ENCODE measurements at regions not wholly inside any gene's neighbourhood (a gene's known extent, or its start where the extent isn't known, plus 50 kb on each side); places are given as distances from the start of the nearest gene placed in this dataset.
"Not testable (repeated sequence)": the region's sequence is repeated elsewhere in the genome, so short reads cannot be mapped to it uniquely, and the experiment has no call there.

GRCh38 chr15:66886241-66886675 is 179.1 kb upstream of the SMAD3 start:
- no peak for DNase-seq (ENCODE audit: low spot score)
- Mint-ChIP-seq H3K4me3 (ENCODE audit: low read depth) (no peak overlapping the region), H3K36me3 (ENCODE audit: low read depth) (no peaks in the 10 kb centered on the region), H3K4me1 (ENCODE audit: low read depth) (no peaks in the 10 kb centered on the region), H3K27ac (no peak overlapping the region), H3K9me3 (no peaks in the 10 kb centered on the region), H3K27me3 (ENCODE audit: low read depth) (peaks cover 2% of the 10 kb centered on the region)
- intact Hi-C loops (cut with micrococcal nuclease), result loop anchor here (10.0 kb wide), 1 partner anchor 59 kb away; no protein-coding TSS in a partner anchor

- Mint-ChIP-seq H3K4me3 (ENCODE audit: low read depth) (no peak overlapping the region), H3K9me3 (no peaks in the 10 kb centered on the region), H3K4me1 (ENCODE audit: low read depth) (no peaks in the 10 kb centered on the region), H3K27ac (no peak overlapping the region), H3K36me3 (ENCODE audit: low read depth) (no peaks in the 10 kb centered on the region), H3K27me3 (ENCODE audit: low read depth) (peaks cover 5% of the 10 kb centered on the region)
- intact Hi-C loops (cut with micrococcal nuclease), result loop anchor here (10.0 kb wide), 1 partner anchor 58 kb away; no protein-coding TSS in a partner anchor
- DNase-seq (ENCODE audit: low spot score), result no peak
Observed at GRCh38 chr15:66886686-66887273, 178.6 kb upstream of the SMAD3 start.

DNA sequence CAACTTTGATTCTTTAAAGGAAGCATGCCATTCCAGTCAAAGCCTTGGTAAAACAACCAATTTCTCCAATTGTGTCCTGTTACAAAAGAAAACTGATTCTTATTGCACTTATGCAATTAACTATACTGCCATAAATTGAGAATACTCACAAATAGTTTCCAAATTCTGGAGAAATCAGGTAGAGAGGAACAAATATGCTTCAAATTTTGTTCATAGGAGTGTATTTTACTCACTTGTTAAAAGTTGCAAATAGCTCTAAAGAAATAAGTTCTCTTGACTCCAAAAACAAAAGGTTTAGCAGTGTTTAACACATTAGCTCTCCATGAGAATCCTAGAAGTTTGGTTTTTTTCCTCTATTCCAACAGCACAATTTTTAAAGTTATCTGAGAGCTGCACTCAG is 176.1 kb upstream of the SMAD3 start:
- H3K27me3 Mint-ChIP-seq (ENCODE audit: low read depth), result peaks cover 13% of the 10 kb centered on the region
- not testable (repeated sequence) for H3K36me3 Mint-ChIP-seq (ENCODE audit: low read depth); H3K4me3 Mint-ChIP-seq (ENCODE audit: low read depth); H3K27ac Mint-ChIP-seq; H3K4me1 Mint-ChIP-seq (ENCODE audit: low read depth); DNase-seq (ENCODE audit: low spot score); H3K9me3 Mint-ChIP-seq
- intact Hi-C loops (cut with micrococcal nuclease), result loop anchor here (10.0 kb wide), 1 partner anchor 56 kb away; no protein-coding TSS in a partner anchor

- Mint-ChIP-seq H3K9me3 (no peaks in the 10 kb centered on the region), H3K36me3 (ENCODE audit: low read depth) (no peaks in the 10 kb centered on the region), H3K27me3 (ENCODE audit: low read depth) (peaks cover 16% of the 10 kb centered on the region), H3K4me3 (ENCODE audit: low read depth) (no peak overlapping the region), H3K4me1 (ENCODE audit: low read depth) (peaks cover 3% of the 10 kb centered on the region), H3K27ac (no peak overlapping the region)
- intact Hi-C loops (cut with micrococcal nuclease), result no loop called here
- DNase-seq (ENCODE audit: low spot score), result no peak
Observed at GRCh38 chr15:66891776-66892175, 173.6 kb upstream of the SMAD3 start.

DNA sequence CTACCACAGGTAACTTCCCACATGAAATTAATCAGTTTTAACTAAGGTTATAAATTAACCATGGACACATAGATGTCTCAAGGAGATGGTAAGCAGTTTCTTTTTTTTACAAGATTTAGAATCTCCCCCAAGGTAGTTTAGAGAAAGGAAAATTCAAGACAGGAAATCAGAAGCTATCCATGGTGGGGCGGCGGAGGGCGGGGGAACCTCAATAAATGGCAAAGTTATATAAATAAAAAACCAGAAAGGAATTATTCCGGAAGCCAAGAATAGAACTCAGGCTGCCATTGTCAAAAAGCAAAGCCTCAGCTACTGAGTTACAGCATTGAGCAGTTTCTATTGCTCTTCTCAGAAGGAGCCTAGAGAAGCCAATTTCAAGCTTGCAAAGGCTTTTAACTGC is 172.1 kb upstream of the SMAD3 start:
- H3K36me3 Mint-ChIP-seq (ENCODE audit: low read depth), result no peaks in the 10 kb centered on the region
- H3K4me1 Mint-ChIP-seq (ENCODE audit: low read depth), result peaks cover 3% of the 10 kb centered on the region
- intact Hi-C loops (cut with micrococcal nuclease), result no loop called here
- no peak overlapping the region for H3K4me3 Mint-ChIP-seq (ENCODE audit: low read depth)
- H3K27ac Mint-ChIP-seq, result no peak overlapping the region
- DNase-seq (ENCODE audit: low spot score), result no peak
- peaks cover 16% of the 10 kb centered on the region for H3K27me3 Mint-ChIP-seq (ENCODE audit: low read depth)
- H3K9me3 Mint-ChIP-seq, result no peaks in the 10 kb centered on the region

DNA sequence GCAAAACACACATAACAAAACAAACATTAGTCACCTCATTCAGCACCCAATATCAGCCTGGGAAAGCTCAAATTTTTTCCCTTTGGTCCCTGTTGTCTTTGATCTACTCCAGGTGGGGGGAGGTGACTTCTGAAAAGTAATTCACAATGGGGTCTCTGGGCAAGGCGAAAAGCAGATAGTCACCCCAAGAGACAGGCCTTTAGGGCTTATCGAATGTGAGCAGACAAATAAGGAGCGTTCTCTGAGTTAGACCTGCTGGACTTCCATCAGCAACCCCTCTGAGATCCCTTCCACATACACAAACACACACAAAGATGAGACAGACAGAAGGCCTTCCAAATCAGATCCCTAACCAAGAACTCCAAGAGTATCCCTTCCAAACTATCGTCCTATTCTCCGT is 171.0 kb upstream of the SMAD3 start:
- intact Hi-C loops (cut with micrococcal nuclease), result no loop called here
- no peaks in the 10 kb centered on the region for H3K9me3 Mint-ChIP-seq
- H3K27me3 Mint-ChIP-seq (ENCODE audit: low read depth), result peaks cover 16% of the 10 kb centered on the region
- no peak overlapping the region for H3K4me3 Mint-ChIP-seq (ENCODE audit: low read depth)
- peaks cover 3% of the 10 kb centered on the region for H3K4me1 Mint-ChIP-seq (ENCODE audit: low read depth)
- peak; percentile 1 for DNase-seq (ENCODE audit: low spot score)
- H3K36me3 Mint-ChIP-seq (ENCODE audit: low read depth), result no peaks in the 10 kb centered on the region
- no peak overlapping the region for H3K27ac Mint-ChIP-seq

- H3K4me3 Mint-ChIP-seq (ENCODE audit: low read depth), result no peak overlapping the region
- H3K27me3 Mint-ChIP-seq (ENCODE audit: low read depth), result peaks cover 16% of the 10 kb centered on the region
- no peak overlapping the region for H3K27ac Mint-ChIP-seq
- no peak for DNase-seq (ENCODE audit: low spot score)
- no peaks in the 10 kb centered on the region for H3K9me3 Mint-ChIP-seq
- intact Hi-C loops (cut with micrococcal nuclease), result no loop called here
- peaks cover 3% of the 10 kb centered on the region for H3K4me1 Mint-ChIP-seq (ENCODE audit: low read depth)
- no peaks in the 10 kb centered on the region for H3K36me3 Mint-ChIP-seq (ENCODE audit: low read depth)
Observed at GRCh38 chr15:66894986-66895780, 170.2 kb upstream of the SMAD3 start.

DNA sequence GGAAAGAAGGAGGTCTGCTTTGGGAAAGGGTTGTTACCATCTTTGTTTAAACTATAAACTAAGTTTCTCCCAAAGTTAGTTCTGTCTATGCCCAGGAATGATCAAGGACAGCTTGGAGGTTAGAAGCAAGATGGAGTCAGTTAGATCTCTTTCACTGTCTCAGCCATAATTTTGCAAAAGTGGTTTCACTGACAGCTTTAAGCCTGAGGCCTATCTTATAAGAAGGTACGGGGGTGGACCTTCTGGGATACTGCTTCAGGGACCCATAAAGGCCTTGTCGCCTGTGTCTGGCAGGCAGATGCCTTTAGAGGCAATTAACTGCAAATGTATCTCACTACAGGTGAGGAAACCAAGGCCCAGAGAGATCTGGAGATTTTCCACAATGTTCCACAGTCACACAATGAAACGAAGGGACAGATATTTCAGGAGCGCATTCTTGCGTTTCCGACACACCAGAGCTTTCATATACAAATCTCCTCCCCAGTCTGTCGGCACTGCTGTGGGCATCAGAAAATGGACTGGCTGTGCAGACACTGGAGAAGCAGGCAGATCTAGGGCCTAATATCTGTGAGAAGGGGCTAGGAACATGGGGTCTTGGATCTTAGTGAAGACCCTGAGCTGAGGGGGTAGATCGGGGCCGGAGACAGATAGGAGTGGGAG is 169.5 kb upstream of the SMAD3 start:
- Mint-ChIP-seq H3K9me3 (no peaks in the 10 kb centered on the region), H3K27ac (no peak overlapping the region), H3K36me3 (ENCODE audit: low read depth) (no peaks in the 10 kb centered on the region), H3K4me1 (ENCODE audit: low read depth) (peaks cover 4% of the 10 kb centered on the region), H3K27me3 (ENCODE audit: low read depth) (peaks cover 16% of the 10 kb centered on the region), H3K4me3 (ENCODE audit: low read depth) (no peak overlapping the region)
- intact Hi-C loops (cut with micrococcal nuclease), result no loop called here
- DNase-seq (ENCODE audit: low spot score), result no peak

- peaks cover 7% of the 10 kb centered on the region for H3K4me1 Mint-ChIP-seq (ENCODE audit: low read depth)
- no peak overlapping the region for H3K27ac Mint-ChIP-seq
- H3K27me3 Mint-ChIP-seq (ENCODE audit: low read depth), result peaks cover 14% of the 10 kb centered on the region
- no peak for DNase-seq (ENCODE audit: low spot score)
- H3K4me3 Mint-ChIP-seq (ENCODE audit: low read depth), result no peak overlapping the region
- H3K9me3 Mint-ChIP-seq, result no peaks in the 10 kb centered on the region
- intact Hi-C loops (cut with micrococcal nuclease), result no loop called here
- no peaks in the 10 kb centered on the region for H3K36me3 Mint-ChIP-seq (ENCODE audit: low read depth)
Observed at GRCh38 chr15:66896611-66897010, 168.8 kb upstream of the SMAD3 start.

DNA sequence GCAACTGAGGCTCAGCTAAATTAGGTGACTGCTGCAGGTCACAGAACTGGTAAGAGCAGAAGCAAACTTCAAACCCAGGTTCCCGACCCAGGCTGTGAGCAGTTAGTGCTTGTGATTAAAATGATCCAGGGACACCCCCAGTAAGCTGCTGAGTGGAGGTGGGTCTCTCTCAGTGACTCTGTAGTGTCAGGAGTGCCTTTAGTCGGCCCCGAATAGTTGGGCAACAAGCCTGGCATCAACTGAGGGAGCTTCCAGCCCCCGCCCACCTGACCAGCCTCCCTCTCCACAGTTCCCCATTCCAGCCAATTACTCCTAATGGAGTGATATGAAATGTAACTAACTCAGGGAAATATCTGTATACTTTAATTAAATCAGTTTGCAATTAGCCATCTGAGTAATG is 168.0 kb upstream of the SMAD3 start:
- intact Hi-C loops (cut with micrococcal nuclease), result no loop called here
- Mint-ChIP-seq H3K4me1 (ENCODE audit: low read depth) (peaks cover 7% of the 10 kb centered on the region), H3K36me3 (ENCODE audit: low read depth) (no peaks in the 10 kb centered on the region), H3K27me3 (ENCODE audit: low read depth) (peaks cover 9% of the 10 kb centered on the region), H3K27ac (no peak overlapping the region), H3K4me3 (ENCODE audit: low read depth) (no peak overlapping the region), H3K9me3 (no peaks in the 10 kb centered on the region)
- no peak for DNase-seq (ENCODE audit: low spot score)

GRCh38 chr15:66897971-66898370 is 167.4 kb upstream of the SMAD3 start:
- H3K27me3 Mint-ChIP-seq (ENCODE audit: low read depth), result peaks cover 7% of the 10 kb centered on the region
- H3K4me3 Mint-ChIP-seq (ENCODE audit: low read depth), result no peak overlapping the region
- intact Hi-C loops (cut with micrococcal nuclease), result no loop called here
- no peaks in the 10 kb centered on the region for H3K9me3 Mint-ChIP-seq
- no peaks in the 10 kb centered on the region for H3K36me3 Mint-ChIP-seq (ENCODE audit: low read depth)
- DNase-seq (ENCODE audit: low spot score), result no peak
- no peak overlapping the region for H3K27ac Mint-ChIP-seq
- H3K4me1 Mint-ChIP-seq (ENCODE audit: low read depth), result peaks cover 7% of the 10 kb centered on the region

GRCh38 chr15:66898656-66899386 is 166.6 kb upstream of the SMAD3 start:
- no peak for DNase-seq (ENCODE audit: low spot score)
- Mint-ChIP-seq H3K4me1 (ENCODE audit: low read depth) (peaks cover 8% of the 10 kb centered on the region), H3K9me3 (no peaks in the 10 kb centered on the region), H3K27ac (no peak overlapping the region), H3K36me3 (ENCODE audit: low read depth) (no peaks in the 10 kb centered on the region), H3K4me3 (ENCODE audit: low read depth) (no peak overlapping the region), H3K27me3 (ENCODE audit: low read depth) (peaks cover 6% of the 10 kb centered on the region)
- intact Hi-C loops (cut with micrococcal nuclease), result no loop called here

Data from activated T-helper 2 cell treated with anti-CD3 and anti-CD28 coated beads, Interferon-gamma antibody, Interleukin-2, Interleukin-4, amounts not matched to agents 10 μg/mL and 5 μg/mL and 100 μg/mL, durations not matched to agents 14 hours and 24 hours and 36 hours (primary cell).